Right lobe of liver (tissue), 4 donors: ENCODE measurements at regions not wholly inside any gene's neighbourhood (a gene's known extent, or its start where the extent isn't known, plus 50 kb on each side); places are given as distances from the start of the nearest gene placed in this dataset.
"Not testable (repeated sequence)": the region's sequence is repeated elsewhere in the genome, so short reads cannot be mapped to it uniquely, and the experiment has no call there.

Source experiments
- POLR2A ChIP-seq: fragments of 450-650 bp; IDR thresholded peaks from one replicate; pipeline ENCODE4 v1.6.1; 2017; ENCODE audit warnings: antibody characterized with exemption, mild to moderate bottlenecking
- TF ChIP-seq, protein P1 (sequence below), 4 donors: fragments of 200-600 bp in 3 of 4; fragments of 450-650 bp in 1 of 4; IDR thresholded peaks; one replicate each; pipeline versions ENCODE4 v1.5.1 to v1.8.0; 2016 to 2022; ENCODE audit warnings: antibody characterized with exemption in 4 of 4, mild to moderate bottlenecking in 2 of 4
- donor health status: DM: no; HTN: no; CAD: no.
- donor health status: DM: no; HTN: no; CAD: no.
- donor health status: DM: no; HTN: yes; CAD: no.

DNA sequence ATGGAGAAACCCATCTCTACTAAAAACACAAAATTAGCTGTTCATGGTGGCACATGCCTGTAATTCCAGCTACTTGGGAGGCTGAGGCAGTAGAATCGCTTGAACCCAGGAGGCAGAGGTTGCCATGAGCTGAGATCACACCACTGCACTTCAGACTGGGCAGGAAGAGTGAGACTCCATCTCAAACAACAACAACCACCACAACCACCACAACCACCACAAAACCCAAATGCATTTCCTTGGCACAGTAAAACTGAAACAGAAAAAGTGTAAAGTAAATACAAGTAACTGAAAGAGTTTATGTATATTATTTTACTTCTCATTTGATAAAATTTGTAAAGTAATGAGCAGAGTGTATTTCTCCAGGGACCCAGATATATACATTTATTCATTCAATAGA lies 1177.1 kb downstream of the FOXD4L5 start:
- TF ChIP-seq, protein P1, sequence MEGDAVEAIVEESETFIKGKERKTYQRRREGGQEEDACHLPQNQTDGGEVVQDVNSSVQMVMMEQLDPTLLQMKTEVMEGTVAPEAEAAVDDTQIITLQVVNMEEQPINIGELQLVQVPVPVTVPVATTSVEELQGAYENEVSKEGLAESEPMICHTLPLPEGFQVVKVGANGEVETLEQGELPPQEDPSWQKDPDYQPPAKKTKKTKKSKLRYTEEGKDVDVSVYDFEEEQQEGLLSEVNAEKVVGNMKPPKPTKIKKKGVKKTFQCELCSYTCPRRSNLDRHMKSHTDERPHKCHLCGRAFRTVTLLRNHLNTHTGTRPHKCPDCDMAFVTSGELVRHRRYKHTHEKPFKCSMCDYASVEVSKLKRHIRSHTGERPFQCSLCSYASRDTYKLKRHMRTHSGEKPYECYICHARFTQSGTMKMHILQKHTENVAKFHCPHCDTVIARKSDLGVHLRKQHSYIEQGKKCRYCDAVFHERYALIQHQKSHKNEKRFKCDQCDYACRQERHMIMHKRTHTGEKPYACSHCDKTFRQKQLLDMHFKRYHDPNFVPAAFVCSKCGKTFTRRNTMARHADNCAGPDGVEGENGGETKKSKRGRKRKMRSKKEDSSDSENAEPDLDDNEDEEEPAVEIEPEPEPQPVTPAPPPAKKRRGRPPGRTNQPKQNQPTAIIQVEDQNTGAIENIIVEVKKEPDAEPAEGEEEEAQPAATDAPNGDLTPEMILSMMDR (IDR thresholded peaks at IDR 0.05) = not testable (repeated sequence)
- TF ChIP-seq POLR2A = not testable (repeated sequence)
